ENCODE measurements at regions not wholly inside any gene's neighbourhood (a gene's known extent, or its start where the extent isn't known, plus 50 kb on each side); places are given as distances from the start of the nearest gene placed in this dataset.

- no peak for DNase-seq (ENCODE audit: low read depth in 2 of 2)
These were observed 1260.3 kb downstream of the BRD1 start for GRCh38 chr22:48567213-48567975.

GRCh38 chr22:48566741-48567140, 1260.9 kb downstream of the BRD1 start:
- DNase-seq (ENCODE audit: low read depth in 2 of 2): no peak

- no peak for DNase-seq (ENCODE audit: low read depth in 2 of 2)
These were observed 1261.7 kb downstream of the BRD1 start for GRCh38 chr22:48565901-48566501.

GRCh38 chr22:48564995-48565394, 1262.7 kb downstream of the BRD1 start:
- no peak for DNase-seq (ENCODE audit: low read depth in 2 of 2)

- DNase-seq (ENCODE audit: low read depth in 2 of 2): no peak
These were observed 1263.7 kb downstream of the BRD1 start for GRCh38 chr22:48563966-48564330.

GRCh38 chr22:48563118-48563965, 1264.3 kb downstream of the BRD1 start:
- no peak for DNase-seq (ENCODE audit: low read depth in 2 of 2)

GRCh38 chr22:48561676-48562075, 1266.0 kb downstream of the BRD1 start:
- no peak for DNase-seq (ENCODE audit: low read depth in 2 of 2)

GRCh38 chr22:48560836-48561235, 1266.8 kb downstream of the BRD1 start:
- no peak for DNase-seq (ENCODE audit: low read depth in 2 of 2)

- no peak for DNase-seq (ENCODE audit: low read depth in 2 of 2)
These were observed 1267.3 kb downstream of the BRD1 start for GRCh38 chr22:48560389-48560751.

GRCh38 chr22:48559647-48560388, 1267.9 kb downstream of the BRD1 start:
- DNase-seq (ENCODE audit: low read depth in 2 of 2): no peak

- no peak for DNase-seq (ENCODE audit: low read depth in 2 of 2)
These were observed 1268.9 kb downstream of the BRD1 start for GRCh38 chr22:48558606-48559402.

GRCh38 chr22:48558016-48558415, 1269.7 kb downstream of the BRD1 start:
- no peak for DNase-seq (ENCODE audit: low read depth in 2 of 2)

- DNase-seq (ENCODE audit: low read depth in 2 of 2): no peak
These were observed 1270.2 kb downstream of the BRD1 start for GRCh38 chr22:48557473-48557872.

GRCh38 chr22:48556751-48557150, 1270.9 kb downstream of the BRD1 start:
- no peak for DNase-seq (ENCODE audit: low read depth in 2 of 2)

GRCh38 chr22:48556222-48556621, 1271.5 kb downstream of the BRD1 start:
- DNase-seq (ENCODE audit: low read depth in 2 of 2): no peak

GRCh38 chr22:48555606-48556005, 1272.1 kb downstream of the BRD1 start:
- DNase-seq (ENCODE audit: low read depth in 2 of 2): no peak

GRCh38 chr22:48554893-48555572, 1272.6 kb downstream of the BRD1 start:
- DNase-seq (ENCODE audit: low read depth in 2 of 2): no peak

- no peak for DNase-seq (ENCODE audit: low read depth in 2 of 2)
These were observed 1273.9 kb downstream of the BRD1 start for GRCh38 chr22:48553694-48554308.

GRCh38 chr22:48553119-48553518, 1274.6 kb downstream of the BRD1 start:
- DNase-seq (ENCODE audit: low read depth in 2 of 2): no peak

- DNase-seq (ENCODE audit: low read depth in 2 of 2): no peak
These were observed 1275.9 kb downstream of the BRD1 start for GRCh38 chr22:48551716-48552268.
